ENCODE measurements at regions not wholly inside any gene's neighbourhood (a gene's known extent, or its start where the extent isn't known, plus 50 kb on each side); places are given as distances from the start of the nearest gene placed in this dataset.

GRCh38 chr4:116880625-116881024 lies 204.8 kb downstream of the TRAM1L1 start:
- Histone ChIP-seq H3K27me3 (ENCODE audit: control insufficient read depth in 1 of 2, insufficient read depth in 1 of 2, low read length in 2 of 2) (no peaks in the 10 kb centered on the region), H3K18ac (ENCODE audit: low read depth in 1 of 2, low read length in 2 of 2) (no peak overlapping the region), H3K36me3 (ENCODE audit: control insufficient read depth in 1 of 2, insufficient read depth in 2 of 2, low read depth in 1 of 2, low read length in 2 of 2) (no peaks in the 10 kb centered on the region), H3K23ac (ENCODE audit: low read length in 2 of 2) (no peak overlapping the region), H3K14ac (ENCODE audit: low read length in 2 of 2) (no peak overlapping the region), H3K27ac (ENCODE audit: low read length, poor library complexity, severe bottlenecking) (no peak overlapping the region), H3K4ac (ENCODE audit: low read depth in 1 of 2, low read length in 2 of 2) (no peak overlapping the region), H3K9ac (ENCODE audit: low read length) (no peak overlapping the region), H4K91ac (ENCODE audit: low read length) (no peak overlapping the region), H3K4me1 (ENCODE audit: control insufficient read depth, insufficient read depth, low read depth, low read length) (no peaks in the 10 kb centered on the region), H2BK120ac (ENCODE audit: low read depth, low read length) (no peak overlapping the region), H3K79me1 (replicated peaks; ENCODE audit: low read length, poor library complexity, severe bottlenecking) (no peaks in the 10 kb centered on the region), H2BK5ac (ENCODE audit: low read depth, low read length, poor library complexity, severe bottlenecking) (no peak overlapping the region), H4K8ac (ENCODE audit: low read length) (no peak overlapping the region), H3K4me2 (ENCODE audit: low read length, poor library complexity, severe bottlenecking) (no peak overlapping the region), H2BK15ac (ENCODE audit: low read depth, poor library complexity, severe bottlenecking) (no peak overlapping the region), H2BK12ac (ENCODE audit: low read length in 2 of 2) (no peak overlapping the region), H2AK5ac (ENCODE audit: low read length, severe bottlenecking) (no peak overlapping the region), H2AFZ (ENCODE audit: low read depth, low read length) (no peak overlapping the region), H3K4me3 (ENCODE audit: insufficient read depth in 1 of 2, low read depth in 1 of 2, low read length in 2 of 2) (no peak overlapping the region), H3K9me3 (ENCODE audit: control insufficient read depth, low read length) (no peaks in the 10 kb centered on the region)
- no peak for DNase-seq
- no CpG with 5 or more reads among the region's 1 CpG for WGBS

GRCh38 chr4:116878280-116878679 lies 207.1 kb downstream of the TRAM1L1 start:
- no peak overlapping the region for H3K4ac ChIP-seq (ENCODE audit: low read depth in 1 of 2, low read length in 2 of 2)

GRCh38 chr4:116877069-116877468 lies 208.3 kb downstream of the TRAM1L1 start:
- H2BK120ac ChIP-seq (ENCODE audit: low read depth, low read length): no peak overlapping the region
- no peak for DNase-seq
- H2AFZ ChIP-seq (ENCODE audit: low read depth, low read length): no peak overlapping the region
- no peak overlapping the region for H3K4ac ChIP-seq (ENCODE audit: low read depth in 1 of 2, low read length in 2 of 2)
- H3K14ac ChIP-seq (ENCODE audit: low read length in 2 of 2): no peak overlapping the region
- no peaks in the 10 kb centered on the region for H3K36me3 ChIP-seq (ENCODE audit: control insufficient read depth in 1 of 2, insufficient read depth in 2 of 2, low read depth in 1 of 2, low read length in 2 of 2)
- no peak overlapping the region for H2AK5ac ChIP-seq (ENCODE audit: low read length, severe bottlenecking)
- H3K79me1 ChIP-seq (replicated peaks; ENCODE audit: low read length, poor library complexity, severe bottlenecking): no peaks in the 10 kb centered on the region
- H3K18ac ChIP-seq (ENCODE audit: low read depth in 1 of 2, low read length in 2 of 2): no peak overlapping the region
- no peaks in the 10 kb centered on the region for H3K9me3 ChIP-seq (ENCODE audit: control insufficient read depth, low read length)
- H2BK5ac ChIP-seq (ENCODE audit: low read depth, low read length, poor library complexity, severe bottlenecking): no peak overlapping the region
- H3K23ac ChIP-seq (ENCODE audit: low read length in 2 of 2): no peak overlapping the region
- no peak overlapping the region for H3K9ac ChIP-seq (ENCODE audit: low read length)
- H4K91ac ChIP-seq (ENCODE audit: low read length): no peak overlapping the region
- no CpG with 5 or more reads among the region's 1 CpG for WGBS
- H3K27me3 ChIP-seq (ENCODE audit: control insufficient read depth in 1 of 2, insufficient read depth in 1 of 2, low read length in 2 of 2): no peaks in the 10 kb centered on the region
- no peak overlapping the region for H2BK12ac ChIP-seq (ENCODE audit: low read length in 2 of 2)
- no peak overlapping the region for H3K4me2 ChIP-seq (ENCODE audit: low read length, poor library complexity, severe bottlenecking)
- H3K4me1 ChIP-seq (ENCODE audit: control insufficient read depth, insufficient read depth, low read depth, low read length): no peaks in the 10 kb centered on the region
- no peak overlapping the region for H3K27ac ChIP-seq (ENCODE audit: low read length, poor library complexity, severe bottlenecking)
- no peak overlapping the region for H3K4me3 ChIP-seq (ENCODE audit: insufficient read depth in 1 of 2, low read depth in 1 of 2, low read length in 2 of 2)
- H2BK15ac ChIP-seq (ENCODE audit: low read depth, poor library complexity, severe bottlenecking): no peak overlapping the region
- H4K8ac ChIP-seq (ENCODE audit: low read length): no peak overlapping the region

More at GRCh38 chr4:116878280-116878679, 207.1 kb downstream of the TRAM1L1 start:
- Histone ChIP-seq H3K18ac (ENCODE audit: low read depth in 1 of 2, low read length in 2 of 2) (no peak overlapping the region), H3K4me1 (ENCODE audit: control insufficient read depth, insufficient read depth, low read depth, low read length) (no peaks in the 10 kb centered on the region), H2BK5ac (ENCODE audit: low read depth, low read length, poor library complexity, severe bottlenecking) (no peak overlapping the region), H3K4me2 (ENCODE audit: low read length, poor library complexity, severe bottlenecking) (no peak overlapping the region), H3K23ac (ENCODE audit: low read length in 2 of 2) (no peak overlapping the region), H3K36me3 (ENCODE audit: control insufficient read depth in 1 of 2, insufficient read depth in 2 of 2, low read depth in 1 of 2, low read length in 2 of 2) (no peaks in the 10 kb centered on the region), H2BK15ac (ENCODE audit: low read depth, poor library complexity, severe bottlenecking) (no peak overlapping the region), H2AK5ac (ENCODE audit: low read length, severe bottlenecking) (no peak overlapping the region), H2BK12ac (ENCODE audit: low read length in 2 of 2) (no peak overlapping the region), H3K27me3 (ENCODE audit: control insufficient read depth in 1 of 2, insufficient read depth in 1 of 2, low read length in 2 of 2) (no peaks in the 10 kb centered on the region), H3K14ac (ENCODE audit: low read length in 2 of 2) (no peak overlapping the region), H3K27ac (ENCODE audit: low read length, poor library complexity, severe bottlenecking) (no peak overlapping the region), H3K4me3 (ENCODE audit: insufficient read depth in 1 of 2, low read depth in 1 of 2, low read length in 2 of 2) (no peak overlapping the region), H4K91ac (ENCODE audit: low read length) (no peak overlapping the region), H2AFZ (ENCODE audit: low read depth, low read length) (no peak overlapping the region), H2BK120ac (ENCODE audit: low read depth, low read length) (no peak overlapping the region), H3K9ac (ENCODE audit: low read length) (no peak overlapping the region), H3K9me3 (ENCODE audit: control insufficient read depth, low read length) (no peaks in the 10 kb centered on the region), H3K79me1 (replicated peaks; ENCODE audit: low read length, poor library complexity, severe bottlenecking) (no peaks in the 10 kb centered on the region), H4K8ac (ENCODE audit: low read length) (no peak overlapping the region)
- peak; percentile 3 for DNase-seq

- no peak overlapping the region for H3K23ac ChIP-seq (ENCODE audit: low read length in 2 of 2)
- no peak overlapping the region for H4K91ac ChIP-seq (ENCODE audit: low read length)
- H3K79me1 ChIP-seq (replicated peaks; ENCODE audit: low read length, poor library complexity, severe bottlenecking): no peaks in the 10 kb centered on the region
- DNase-seq: no peak
- no peak overlapping the region for H3K18ac ChIP-seq (ENCODE audit: low read depth in 1 of 2, low read length in 2 of 2)
- H4K8ac ChIP-seq (ENCODE audit: low read length): no peak overlapping the region
- no peaks in the 10 kb centered on the region for H3K9me3 ChIP-seq (ENCODE audit: control insufficient read depth, low read length)
- H2BK5ac ChIP-seq (ENCODE audit: low read depth, low read length, poor library complexity, severe bottlenecking): no peak overlapping the region
- WGBS: no CpG with 5 or more reads among the region's 1 CpG
- H3K4me3 ChIP-seq (ENCODE audit: insufficient read depth in 1 of 2, low read depth in 1 of 2, low read length in 2 of 2): no peak overlapping the region
- H3K27me3 ChIP-seq (ENCODE audit: control insufficient read depth in 1 of 2, insufficient read depth in 1 of 2, low read length in 2 of 2): no peaks in the 10 kb centered on the region
- no peak overlapping the region for H2AFZ ChIP-seq (ENCODE audit: low read depth, low read length)
- H3K4me1 ChIP-seq (ENCODE audit: control insufficient read depth, insufficient read depth, low read depth, low read length): no peaks in the 10 kb centered on the region
- no peak overlapping the region for H3K4me2 ChIP-seq (ENCODE audit: low read length, poor library complexity, severe bottlenecking)
- no peak overlapping the region for H2AK5ac ChIP-seq (ENCODE audit: low read length, severe bottlenecking)
- H3K27ac ChIP-seq (ENCODE audit: low read length, poor library complexity, severe bottlenecking): no peak overlapping the region
- H2BK120ac ChIP-seq (ENCODE audit: low read depth, low read length): no peak overlapping the region
- H2BK12ac ChIP-seq (ENCODE audit: low read length in 2 of 2): no peak overlapping the region
- H3K9ac ChIP-seq (ENCODE audit: low read length): no peak overlapping the region
- no peak overlapping the region for H3K14ac ChIP-seq (ENCODE audit: low read length in 2 of 2)
- no peaks in the 10 kb centered on the region for H3K36me3 ChIP-seq (ENCODE audit: control insufficient read depth in 1 of 2, insufficient read depth in 2 of 2, low read depth in 1 of 2, low read length in 2 of 2)
- H3K4ac ChIP-seq (ENCODE audit: low read depth in 1 of 2, low read length in 2 of 2): no peak overlapping the region
- H2BK15ac ChIP-seq (ENCODE audit: low read depth, poor library complexity, severe bottlenecking): no peak overlapping the region
Measured at GRCh38 chr4:116872941-116873340, 212.4 kb downstream of the TRAM1L1 start.
